DOHH2 (cell line): ENCODE measurements at regions not wholly inside any gene's neighbourhood (a gene's known extent, or its start where the extent isn't known, plus 50 kb on each side); places are given as distances from the start of the nearest gene placed in this dataset.
"Not testable (repeated sequence)": the region's sequence is repeated elsewhere in the genome, so short reads cannot be mapped to it uniquely, and the experiment has no call there.

Source experiments
- H3F3A ChIP-seq: fragments of 200-600 bp; sonication (generic), shearing (Covaris generic); 2 replicates; pipeline ENCODE4 v1.6.0; 2016; ENCODE audit warnings: antibody characterized with exemption, mild to moderate bottlenecking; ENCODE audit not compliant: control insufficient read depth, insufficient read depth
- H3K27ac ChIP-seq: fragments of 200-600 bp; sonication (generic); 2 replicates; pipeline ENCODE4 v1.5.1; 2014; ENCODE audit warnings: low read depth, mild to moderate bottlenecking, low read length, moderate library complexity
- H3K27me3 ChIP-seq: fragments of 200-600 bp; sonication (generic); 2 replicates; pipeline ENCODE4 v1.6.1; 2014; ENCODE audit warnings: mild to moderate bottlenecking, low read length, mixed read lengths; ENCODE audit not compliant: control insufficient read depth
- H3K36me3 ChIP-seq: fragments of 200-600 bp; sonication (generic); 2 replicates; pipeline ENCODE4 v1.6.1; 2014; ENCODE audit warnings: mild to moderate bottlenecking, low read length, moderate library complexity, mixed read lengths; ENCODE audit not compliant: control insufficient read depth
- H3K4me1 ChIP-seq: fragments of 200-600 bp; sonication (generic); 2 replicates; pipeline ENCODE4 v1.6.1; 2014; ENCODE audit warnings: mild to moderate bottlenecking, low read length, mixed read lengths; ENCODE audit not compliant: control insufficient read depth
- H3K4me2 ChIP-seq: fragments of 200-600 bp; sonication (generic); 2 replicates; pipeline ENCODE4 v1.6.0; 2014; ENCODE audit warnings: mild to moderate bottlenecking, low read length, moderate library complexity
- H3K4me3 ChIP-seq: fragments of 200-600 bp; sonication (generic); 2 replicates; pipeline ENCODE4 v1.5.1; 2014; ENCODE audit warnings: mild to moderate bottlenecking, low read length, mixed read lengths
- H3K79me2 ChIP-seq: fragments of 200-600 bp; sonication (generic); 2 replicates; pipeline ENCODE4 v1.6.1; 2014; ENCODE audit warnings: mild to moderate bottlenecking, low read length, mixed read lengths; ENCODE audit not compliant: control insufficient read depth
- H3K9me2 ChIP-seq: fragments of 200-600 bp; sonication (generic); replicated peaks from 2 replicates; pipeline ENCODE4 v1.6.1; 2014; ENCODE audit warnings: mild to moderate bottlenecking, low read length, mixed read lengths; ENCODE audit not compliant: control insufficient read depth
- H3K9me3 ChIP-seq: fragments of 200-600 bp; sonication (generic); 2 replicates; pipeline ENCODE4 v1.6.1; 2014; ENCODE audit warnings: antibody characterized with exemption, low read length, mixed read lengths; ENCODE audit not compliant: control insufficient read depth, insufficient read depth
- H4K20me1 ChIP-seq: fragments of 200-600 bp; sonication (generic); 2 replicates; pipeline ENCODE4 v1.6.0; 2014; ENCODE audit warnings: low read depth, mild to moderate bottlenecking, antibody characterized with exemption, low read length, moderate library complexity; ENCODE audit not compliant: control insufficient read depth, insufficient read depth

DNA sequence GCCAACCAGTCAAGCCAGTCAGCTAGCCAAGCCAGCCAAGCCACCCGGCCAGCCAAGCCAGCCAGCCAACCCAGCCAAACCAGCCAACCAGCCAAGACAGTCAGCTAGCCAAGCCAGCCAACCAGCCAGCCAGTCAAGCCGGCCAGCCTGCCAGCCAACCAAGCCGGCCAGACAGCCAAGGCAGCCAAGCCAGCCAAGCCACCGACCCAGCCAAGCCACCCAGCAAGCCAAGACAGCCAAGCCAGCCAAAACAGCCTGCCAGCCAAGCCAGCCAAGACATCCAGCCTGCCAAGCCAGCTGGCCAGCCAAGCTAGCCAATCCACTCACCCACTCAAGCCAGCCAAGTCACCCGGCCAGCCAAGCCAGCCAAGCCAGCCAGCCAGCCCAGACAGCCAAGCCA, 1599.2 kb downstream of the RPIA start:
- H3K4me1 ChIP-seq, H3K4me3 ChIP-seq, H3K4me2 ChIP-seq, H3F3A ChIP-seq, H3K36me3 ChIP-seq, H4K20me1 ChIP-seq, H3K79me2 ChIP-seq, H3K27me3 ChIP-seq, H3K9me2 ChIP-seq, H3K27ac ChIP-seq: not testable (repeated sequence)
- H3K9me3 ChIP-seq = peaks cover 19% of the 10 kb centered on the region; the same call in 1 of the 2 replicates

DNA sequence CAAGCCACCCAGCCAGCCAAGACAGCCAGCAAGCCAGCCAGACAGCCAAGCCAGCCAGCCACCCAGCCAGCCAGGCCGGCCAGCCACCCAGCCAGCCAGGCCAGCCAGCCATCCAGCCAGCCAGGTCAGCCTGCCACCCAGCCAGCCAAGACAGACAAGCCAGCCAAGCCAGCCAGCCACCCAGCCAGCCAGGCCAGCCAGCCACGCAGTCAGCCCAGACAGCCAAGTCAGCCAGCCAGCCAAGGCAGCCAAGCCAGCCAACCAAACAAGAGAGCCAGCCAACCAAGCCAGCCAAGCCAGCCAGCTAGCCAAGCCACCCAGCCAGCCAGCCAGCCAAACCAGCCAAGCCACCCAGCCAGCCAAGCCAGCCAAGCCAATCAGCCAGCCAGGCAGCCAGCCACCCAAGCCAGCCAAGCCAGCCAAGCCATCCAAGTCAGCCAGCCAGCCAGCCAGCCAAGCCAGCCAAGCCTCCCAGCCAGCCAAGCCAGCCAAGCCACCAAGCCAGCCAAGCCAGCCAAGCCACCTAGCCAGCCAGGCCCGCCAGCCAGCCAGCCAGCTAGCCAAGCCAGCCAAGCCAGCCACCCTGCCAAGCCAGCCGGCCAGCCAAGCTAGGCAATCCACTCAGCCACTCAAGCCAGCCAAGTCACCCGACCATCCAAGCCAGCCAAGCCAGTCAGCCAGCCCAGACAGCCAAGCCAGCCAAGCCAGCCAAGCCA, 1599.9 kb downstream of the RPIA start:
- H3K4me1 ChIP-seq, H3K27me3 ChIP-seq, H3F3A ChIP-seq, H3K9me2 ChIP-seq, H3K36me3 ChIP-seq, H3K79me2 ChIP-seq, H3K4me2 ChIP-seq, H3K4me3 ChIP-seq, H4K20me1 ChIP-seq, H3K27ac ChIP-seq: not testable (repeated sequence)
- H3K9me3 ChIP-seq = peaks cover 19% of the 10 kb centered on the region; the same call in 1 of the 2 replicates

DNA sequence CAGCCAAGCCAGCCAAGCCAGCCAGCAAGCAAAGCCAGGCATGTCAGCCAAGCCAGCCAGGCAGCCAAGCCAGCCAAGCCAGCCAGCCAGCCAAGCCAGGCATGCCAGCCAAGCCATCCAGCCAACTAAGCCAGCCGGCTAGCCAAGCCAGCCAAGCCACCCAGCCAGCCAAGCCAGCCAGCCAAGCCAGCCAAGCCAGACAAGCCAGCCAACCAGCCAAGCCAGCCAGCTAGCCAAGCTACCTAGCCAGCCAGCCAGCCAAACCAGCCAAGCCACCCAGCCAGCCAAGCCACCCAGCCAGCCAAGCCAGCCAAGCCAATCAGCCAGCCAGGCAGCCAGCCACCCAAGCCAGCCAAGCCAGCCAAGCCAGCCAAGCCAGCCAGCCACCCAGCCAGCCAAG, 1600.5 kb downstream of the RPIA start:
- H3K79me2 ChIP-seq, H3K4me1 ChIP-seq, H3F3A ChIP-seq, H3K4me3 ChIP-seq, H3K36me3 ChIP-seq, H3K9me2 ChIP-seq, H3K27ac ChIP-seq, H3K27me3 ChIP-seq, H3K4me2 ChIP-seq, H4K20me1 ChIP-seq: not testable (repeated sequence)
- H3K9me3 ChIP-seq = peaks cover 19% of the 10 kb centered on the region; the same call in 1 of the 2 replicates

DNA sequence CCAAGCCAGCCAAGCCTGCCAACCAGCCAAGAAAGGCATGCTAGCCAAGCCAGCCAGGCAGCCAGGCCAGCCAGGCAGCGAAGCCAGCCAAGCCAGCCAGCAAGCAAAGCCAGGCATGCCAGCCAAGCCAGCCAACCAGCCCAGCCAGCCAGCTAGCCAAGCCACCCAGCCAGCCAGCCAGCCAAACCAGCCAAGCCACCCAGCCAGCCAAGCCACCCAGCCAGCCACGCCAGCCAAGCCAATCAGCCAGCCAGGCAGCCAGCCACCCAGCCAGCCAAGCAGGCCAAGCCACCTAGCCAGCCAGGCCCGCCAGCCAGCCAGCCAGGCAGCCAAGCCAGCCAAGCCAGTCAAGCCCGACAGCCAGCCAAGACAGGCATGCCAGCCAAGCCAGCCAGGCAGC, 1601.0 kb downstream of the RPIA start:
- H3K9me2 ChIP-seq, H3F3A ChIP-seq, H4K20me1 ChIP-seq, H3K27ac ChIP-seq, H3K36me3 ChIP-seq, H3K4me2 ChIP-seq, H3K4me3 ChIP-seq, H3K4me1 ChIP-seq, H3K27me3 ChIP-seq, H3K79me2 ChIP-seq: not testable (repeated sequence)
- H3K9me3 ChIP-seq = peaks cover 19% of the 10 kb centered on the region; the same call in 1 of the 2 replicates

DNA sequence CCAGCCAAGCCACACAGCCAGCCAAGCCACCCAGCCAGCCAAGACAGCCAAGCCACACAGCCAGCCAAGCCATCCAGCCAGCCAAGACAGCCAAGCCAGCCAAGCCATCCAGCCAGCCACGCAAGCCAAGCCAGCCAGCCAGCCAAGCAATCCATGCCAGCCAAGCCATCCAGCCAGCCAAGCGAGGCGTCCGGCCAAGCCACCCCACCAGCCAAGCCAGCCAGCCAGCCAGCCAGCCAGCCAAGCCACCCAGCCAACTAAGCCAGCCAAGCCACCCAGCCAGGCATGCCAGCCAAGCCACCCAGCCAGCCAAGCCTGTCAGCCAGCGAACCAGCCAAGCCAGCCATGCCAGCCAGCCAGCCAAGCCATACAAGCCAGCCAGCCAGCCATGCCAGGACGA, 1601.8 kb downstream of the RPIA start:
- not testable (repeated sequence) for H3K4me1 ChIP-seq, H3K9me2 ChIP-seq, H4K20me1 ChIP-seq, H3K36me3 ChIP-seq, H3K79me2 ChIP-seq, H3K27me3 ChIP-seq, H3F3A ChIP-seq, H3K27ac ChIP-seq, H3K4me2 ChIP-seq, H3K4me3 ChIP-seq
- peaks cover 19% of the 10 kb centered on the region; the same call in 1 of the 2 replicates for H3K9me3 ChIP-seq

DNA sequence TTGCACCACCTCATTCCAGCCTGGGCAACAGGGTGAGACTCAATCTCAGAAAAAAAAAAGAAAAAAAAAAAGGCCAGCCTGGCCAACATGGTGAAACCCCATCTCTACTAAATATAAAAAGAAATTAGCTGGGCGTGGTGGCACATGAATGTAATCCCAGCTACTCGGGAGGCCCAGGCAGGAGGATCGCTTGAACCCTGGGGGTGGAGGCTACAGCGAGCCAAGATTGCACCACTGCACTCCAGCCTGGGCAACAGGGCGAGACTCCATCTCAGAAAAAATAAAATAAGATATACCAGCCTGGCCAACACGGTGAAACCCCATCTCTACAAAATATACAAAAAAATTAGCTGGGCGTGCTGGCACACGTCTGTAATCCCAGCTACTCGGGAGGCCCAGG, 1602.3 kb downstream of the RPIA start:
- H3K27me3 ChIP-seq, H3K4me1 ChIP-seq, H3K36me3 ChIP-seq, H3F3A ChIP-seq, H3K4me2 ChIP-seq, H3K27ac ChIP-seq, H3K4me3 ChIP-seq, H3K9me2 ChIP-seq, H3K79me2 ChIP-seq, H4K20me1 ChIP-seq: not testable (repeated sequence)
- H3K9me3 ChIP-seq = peaks cover 19% of the 10 kb centered on the region; the same call in 1 of the 2 replicates

DNA sequence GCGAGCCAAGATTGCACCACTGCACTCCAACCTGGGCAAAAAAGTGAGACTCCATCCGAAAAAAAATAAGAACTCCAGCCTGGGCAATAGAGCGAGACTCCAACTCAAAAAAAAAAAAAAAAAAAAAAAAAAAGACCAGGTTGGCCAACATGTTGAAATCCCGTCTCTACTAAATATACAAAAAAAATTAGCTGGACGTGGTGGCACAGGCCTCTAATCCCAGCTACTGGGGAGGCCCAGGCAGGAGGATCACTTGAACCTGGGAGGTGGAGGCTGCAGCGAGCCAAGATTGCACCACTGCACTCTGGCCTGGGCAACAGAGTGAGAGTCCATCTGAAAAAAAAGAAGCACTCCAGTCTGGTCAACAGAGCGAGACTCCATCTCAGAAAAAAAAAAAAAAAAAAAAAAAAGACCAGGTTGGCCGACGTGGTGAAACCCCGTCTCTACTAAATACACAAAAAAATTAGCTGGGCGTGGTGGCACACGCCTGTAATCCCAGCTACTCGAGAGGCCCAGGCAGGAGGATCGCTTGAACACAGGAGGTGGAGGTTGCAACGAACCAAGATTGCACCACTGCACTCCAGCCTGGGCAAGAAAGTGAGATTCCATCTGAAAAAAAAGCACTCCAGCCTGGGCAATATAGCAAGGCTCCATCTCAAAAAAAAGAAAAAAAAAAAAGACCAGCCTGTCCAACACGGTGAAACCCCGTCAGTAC, 1603.7 kb downstream of the RPIA start:
- H3K4me2 ChIP-seq, H3K4me1 ChIP-seq, H4K20me1 ChIP-seq, H3K4me3 ChIP-seq, H3K36me3 ChIP-seq, H3F3A ChIP-seq, H3K27me3 ChIP-seq, H3K27ac ChIP-seq, H3K9me2 ChIP-seq, H3K79me2 ChIP-seq: not testable (repeated sequence)
- H3K9me3 ChIP-seq = peaks cover 15% of the 10 kb centered on the region; the same call in 1 of the 2 replicates

DNA sequence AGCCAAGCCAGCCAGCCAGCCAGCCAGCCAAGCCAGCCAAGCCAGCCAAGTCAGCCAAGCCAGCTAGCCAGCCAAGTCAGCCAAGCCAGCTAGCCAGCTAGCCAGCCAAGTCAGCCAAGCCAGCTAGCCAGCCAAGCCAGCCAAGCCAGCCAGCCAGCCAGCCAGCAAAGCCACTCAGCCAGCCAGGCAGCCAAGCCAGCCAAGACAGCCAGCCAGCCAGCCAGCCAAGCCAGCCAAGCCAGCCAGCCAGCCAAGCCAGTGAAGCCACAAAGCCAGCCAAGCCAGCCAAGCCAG, 1605.0 kb downstream of the RPIA start:
- H4K20me1 ChIP-seq, H3K9me2 ChIP-seq, H3K9me3 ChIP-seq, H3K4me2 ChIP-seq, H3K79me2 ChIP-seq, H3F3A ChIP-seq, H3K27ac ChIP-seq, H3K36me3 ChIP-seq, H3K4me3 ChIP-seq, H3K4me1 ChIP-seq, H3K27me3 ChIP-seq: not testable (repeated sequence)
